Lung (tissue), 11 donors: ENCODE measurements at regions not wholly inside any gene's neighbourhood (a gene's known extent, or its start where the extent isn't known, plus 50 kb on each side); places are given as distances from the start of the nearest gene placed in this dataset.

ENCODE experiments used
- ATAC-seq: fragments of 200-7000 bp; cut with Tn5 transposase; one replicate; pipeline ENCODE4 v1.9.1; 2020; ENCODE audit warnings: moderate number of reproducible peaks; ENCODE audit not compliant: insufficient read depth, low FRiP score
- DNase-seq, 3 donors: peaks; one replicate each; pipeline ENCODE4 v3.0.0-alpha.2; 2013 to 2017
- H3K27ac ChIP-seq, 2 donors: one replicate each; pipeline ENCODE4 v1.5.1; 2013; ENCODE audit warnings: mild to moderate bottlenecking in 2 of 2, moderate library complexity in 2 of 2, control low read depth in 1 of 2, inconsistent platforms in 1 of 2, low read depth in 1 of 2, low read length in 1 of 2
- H3K27me3 ChIP-seq, 3 donors: one replicate each; pipeline ENCODE4 v1.5.1; 2013; ENCODE audit warnings: low read length in 2 of 3; ENCODE audit not compliant: control insufficient read depth in 3 of 3, insufficient read depth in 3 of 3
- H3K36me3 ChIP-seq, 4 donors: one replicate each; pipeline ENCODE4 v1.5.1; 2013; ENCODE audit warnings: low read length in 4 of 4, mild to moderate bottlenecking in 1 of 4, moderate library complexity in 1 of 4; ENCODE audit not compliant: control insufficient read depth in 4 of 4, insufficient read depth in 4 of 4
- H3K4me1 ChIP-seq, 5 donors: one replicate each; pipeline ENCODE4 v1.5.1; 2013; ENCODE audit warnings: low read length in 5 of 5, mild to moderate bottlenecking in 2 of 5, moderate library complexity in 1 of 5; ENCODE audit not compliant: control insufficient read depth in 5 of 5, insufficient read depth in 5 of 5
- H3K4me3 ChIP-seq: one replicate; pipeline ENCODE4 v1.5.1; 2013; ENCODE audit warnings: mild to moderate bottlenecking, control low read depth, moderate library complexity
- H3K9ac ChIP-seq, 2 donors: one replicate each; pipeline ENCODE4 v1.5.1; 2013; ENCODE audit warnings: low read length in 2 of 2, control low read depth in 1 of 2; ENCODE audit not compliant: insufficient read depth in 1 of 2
- H3K9me3 ChIP-seq, 4 donors: one replicate each; pipeline ENCODE4 v1.5.1; 2013; ENCODE audit warnings: low read length in 3 of 4, mild to moderate bottlenecking in 1 of 4, moderate library complexity in 1 of 4; ENCODE audit not compliant: control insufficient read depth in 4 of 4, insufficient read depth in 3 of 4
- CTCF ChIP-seq: IDR thresholded peaks from 2 replicates; pipeline ENCODE4 v1.5.1; 2012; ENCODE audit warnings: mild to moderate bottlenecking; ENCODE audit errors: control extremely low read depth, extremely low read depth
- WGBS, 2 donors: extraction: QIAGEN DNeasy Blood & Tissue Kit; methylation state at CpG; one replicate each; pipeline ENCODE4 v1.1.7; 2013; 5-methylcytosine and 5-hydroxymethylcytosine counted together
- donor health status: control.
- donor health status: control.
- donor health status: Bipolar disorder and iron deficiency.
- donor health status: healthy.
- donor health status: DM: yes; HTN: yes; CAD: no.

- peaks cover 3 to 22% (median 13%) of the 10 kb centered on the region in 3 donors for H3K27me3 ChIP-seq
- no peaks in the 10 kb centered on the region for H3K36me3 ChIP-seq
- no peak overlapping the region for H3K4me3 ChIP-seq
- H3K9ac ChIP-seq, result no peak overlapping the region
- ATAC-seq, result no peak
- DNase-seq, result no peak
- H3K4me1 ChIP-seq, result no peaks in the 10 kb centered on the region
- TF ChIP-seq CTCF, result no peak
- H3K27ac ChIP-seq, result no peak overlapping the region
- no peaks in the 10 kb centered on the region for H3K9me3 ChIP-seq
Observed at GRCh38 chrX:109813236-109813635, 80.2 kb upstream of the ACSL4 start.

GRCh38 chrX:109818976-109819375, 85.9 kb upstream of the ACSL4 start:
- H3K4me3 ChIP-seq, result no peak overlapping the region
- DNase-seq (peak in 2 of 3 donors; percentile 18 to 54), ATAC-seq (no peak)
- no peaks in the 10 kb centered on the region for H3K9me3 ChIP-seq
- H3K9ac ChIP-seq, result no peak overlapping the region
- H3K27ac ChIP-seq, result no peak overlapping the region
- 76 to 90% methylated on average over 4 of the region's 4 CpGs for WGBS, 2 donors
- H3K36me3 ChIP-seq, result no peaks in the 10 kb centered on the region
- no peak for TF ChIP-seq CTCF
- peaks cover 0 to 2% (median 0%) of the 10 kb centered on the region in 5 donors for H3K4me1 ChIP-seq
- H3K27me3 ChIP-seq, result peaks cover 0 to 33% (median 12%) of the 10 kb centered on the region in 3 donors

- H3K4me1 ChIP-seq, result peaks cover 0 to 2% (median 0%) of the 10 kb centered on the region in 5 donors
- no peak overlapping the region for H3K4me3 ChIP-seq
- TF ChIP-seq CTCF, result no peak
- peaks cover 4 to 30% (median 6%) of the 10 kb centered on the region in 3 donors for H3K27me3 ChIP-seq
- ATAC-seq, result no peak
- no peaks in the 10 kb centered on the region for H3K36me3 ChIP-seq
- 46% methylated on average over 4 of the region's 4 CpGs for WGBS, 2 donors
- no peak overlapping the region for H3K9ac ChIP-seq
- no peak overlapping the region for H3K27ac ChIP-seq
- DNase-seq, result no peak
- no peaks in the 10 kb centered on the region for H3K9me3 ChIP-seq
Observed at GRCh38 chrX:109822861-109823260, 89.8 kb upstream of the ACSL4 start.
